DMS53 treated with DMSO at 0.1 percent for 48 hours (cell line): ENCODE measurements at regions not wholly inside any gene's neighbourhood (a gene's known extent, or its start where the extent isn't known, plus 50 kb on each side); places are given as distances from the start of the nearest gene placed in this dataset.
"Not testable (repeated sequence)": the region's sequence is repeated elsewhere in the genome, so short reads cannot be mapped to it uniquely, and the experiment has no call there.

Experiments used
- DNase-seq: peaks from one replicate; lab custom pipeline; 2025; ENCODE audit not compliant: unreplicated experiment; lab: John Stamatoyannopoulos, UW

DNA sequence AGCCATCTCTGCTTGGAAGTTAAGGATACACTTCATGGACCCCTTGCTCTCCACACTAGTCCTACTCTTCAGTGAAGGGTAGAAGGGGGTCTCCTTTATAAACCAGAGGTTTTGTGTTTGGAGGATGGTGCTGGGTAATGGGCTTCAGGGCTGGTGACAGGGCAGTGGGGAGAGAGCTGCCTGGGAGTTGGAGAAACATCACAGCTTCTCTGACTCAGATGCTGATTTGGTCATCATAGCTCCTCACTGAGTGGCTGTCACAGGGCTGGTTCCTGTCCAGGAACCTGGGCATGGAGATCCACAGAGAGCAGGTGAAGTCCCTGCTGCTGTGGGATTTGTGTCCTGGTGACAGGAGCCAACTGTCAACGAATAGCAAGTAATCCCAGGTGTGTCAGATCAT is 333.9 kb upstream of the ATP10A start:
- DNase-seq: no peak

DNA sequence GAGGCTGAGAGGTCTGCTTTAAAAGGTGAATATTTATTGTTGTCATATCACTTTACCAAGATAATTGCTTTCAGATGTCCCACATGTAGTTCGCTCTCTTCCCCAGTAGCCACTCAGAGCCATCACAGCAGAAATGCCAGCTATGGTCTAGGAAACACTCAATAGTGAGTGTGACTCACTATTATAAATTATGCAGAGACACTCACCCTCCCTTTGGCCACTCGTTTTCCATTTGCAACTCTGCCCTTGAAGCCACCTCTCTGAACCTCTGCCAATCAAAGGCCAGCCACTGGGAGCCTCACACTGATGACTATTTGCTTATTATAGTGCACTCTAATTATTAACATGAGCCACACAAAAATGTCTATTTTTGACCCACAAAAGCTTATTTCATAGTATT is 328.1 kb upstream of the ATP10A start:
- no peak for DNase-seq

DNA sequence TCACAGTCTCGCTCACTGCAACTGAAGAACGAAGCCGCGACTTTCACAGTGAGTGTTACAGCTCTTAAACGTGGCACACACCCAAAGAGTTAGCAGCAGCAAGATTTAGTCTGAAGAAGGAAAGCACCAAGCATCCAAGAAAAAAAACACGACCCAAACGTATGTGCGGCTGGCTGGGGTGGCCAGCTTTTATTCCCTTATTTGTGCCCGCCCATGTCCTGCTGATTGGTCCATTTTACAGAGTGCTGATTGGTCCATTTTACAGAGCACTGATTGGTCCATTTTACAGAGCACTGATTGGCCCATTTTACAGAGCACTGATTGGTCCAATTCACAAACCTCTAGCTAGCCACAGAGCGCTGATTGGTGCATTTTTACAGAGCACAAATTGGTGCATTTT is 323.0 kb upstream of the ATP10A start:
- DNase-seq: not testable (repeated sequence)

DNA sequence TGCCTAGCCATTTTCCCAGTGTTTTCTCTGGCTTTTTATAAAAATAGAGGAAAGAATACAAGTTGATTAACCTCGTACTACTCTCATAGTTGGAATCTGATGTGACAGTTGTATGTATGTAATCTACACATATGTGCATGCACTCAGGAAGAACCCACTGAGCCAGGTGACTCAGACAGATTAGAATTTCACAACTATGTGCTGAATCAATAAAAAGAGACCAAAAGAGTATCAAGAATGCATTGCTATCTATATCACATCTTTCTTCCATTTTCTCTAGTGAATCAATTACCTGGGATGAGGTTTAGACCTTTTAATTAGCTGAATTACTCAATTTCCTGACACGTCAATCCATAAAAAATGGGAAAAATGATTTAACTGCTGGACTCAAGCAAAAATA is 319.3 kb upstream of the ATP10A start:
- no peak for DNase-seq

DNA sequence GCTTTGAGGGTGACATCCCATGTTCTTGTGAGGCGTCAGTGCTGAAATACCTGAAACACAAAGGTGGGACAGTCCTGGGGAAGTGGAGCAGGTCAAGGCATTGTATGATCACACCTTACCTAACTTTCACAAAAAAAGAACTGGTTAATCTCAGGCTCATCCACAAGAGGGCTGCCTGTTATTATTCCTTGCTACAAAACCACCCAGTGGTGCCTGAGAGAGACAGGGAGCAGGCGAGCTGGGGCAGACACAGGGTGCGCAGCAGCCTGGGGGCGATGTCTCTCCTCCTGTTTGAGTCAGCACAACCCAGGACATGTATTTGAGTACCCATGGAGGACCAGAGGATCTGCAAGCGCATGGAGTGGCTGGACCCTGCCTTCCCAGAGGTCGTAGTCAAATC is 316.8 kb upstream of the ATP10A start:
- no peak for DNase-seq

DNA sequence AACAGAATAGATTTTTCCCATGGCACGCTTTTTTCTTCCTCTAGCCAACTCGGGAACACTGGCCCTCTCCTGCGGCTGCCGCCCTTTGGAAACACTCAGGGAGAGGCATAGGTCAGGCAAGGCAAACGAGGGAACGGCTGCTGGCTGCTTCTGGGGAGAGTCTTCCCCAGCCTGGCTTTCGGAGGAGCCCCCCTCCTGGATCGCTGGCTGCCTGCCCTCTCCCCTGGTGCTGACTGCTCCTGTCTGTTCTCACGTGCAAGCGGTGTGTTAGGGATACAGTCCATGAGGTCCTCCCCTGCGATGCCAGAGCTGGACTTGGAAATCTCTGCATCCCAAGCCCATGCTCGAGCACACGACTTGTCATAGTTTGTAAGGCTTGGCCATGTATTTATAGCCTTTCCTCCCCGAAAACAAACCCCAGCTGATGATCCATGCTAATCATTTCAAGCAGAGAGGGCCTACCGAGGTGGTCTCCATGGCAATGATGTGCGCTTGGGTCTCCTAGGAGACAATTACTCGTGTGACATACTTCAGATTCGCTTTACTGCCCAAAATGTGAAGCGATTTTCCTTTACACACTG is 315.6 kb upstream of the ATP10A start:
- DNase-seq: no peak

DNA sequence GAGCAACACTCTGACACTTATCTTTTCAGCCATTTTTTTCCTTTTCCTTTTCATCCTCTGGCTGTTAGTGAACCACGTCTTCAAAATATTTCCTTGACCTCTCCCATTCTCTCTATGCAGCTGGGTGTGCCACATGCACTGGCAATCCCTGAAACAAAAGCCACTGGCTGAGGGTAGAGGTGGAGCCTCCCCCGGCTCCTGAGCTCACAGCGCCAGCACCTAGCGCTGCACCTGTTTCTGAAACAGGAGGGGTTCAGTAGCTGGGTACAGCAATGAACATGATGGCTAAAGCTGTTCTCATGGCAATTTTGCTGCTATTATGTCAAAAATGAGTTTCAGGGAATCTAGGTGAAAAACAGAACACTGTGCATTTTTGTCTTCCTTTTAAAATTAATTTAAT is 314.7 kb upstream of the ATP10A start:
- DNase-seq: no peak

DNA sequence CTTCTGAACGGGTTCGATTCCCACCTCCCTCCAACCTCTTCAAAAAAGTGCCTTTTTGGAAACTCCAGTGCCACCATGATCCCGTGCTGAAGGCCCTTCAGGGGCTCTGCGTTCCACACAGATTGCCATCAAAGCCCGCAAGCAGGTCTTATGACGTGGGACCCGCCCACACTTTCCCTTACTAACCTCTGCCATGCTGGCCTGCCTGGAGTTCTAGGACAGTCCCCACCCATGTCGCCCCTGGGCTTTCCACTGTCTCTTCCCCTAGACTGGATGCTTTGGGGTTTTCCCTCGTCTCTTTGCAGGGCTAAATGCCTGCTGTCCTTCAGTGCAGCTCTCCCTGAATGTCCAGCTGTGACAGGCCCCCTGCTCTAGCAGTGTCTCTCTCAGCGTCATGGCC is 313.7 kb upstream of the ATP10A start:
- no peak for DNase-seq

DNA sequence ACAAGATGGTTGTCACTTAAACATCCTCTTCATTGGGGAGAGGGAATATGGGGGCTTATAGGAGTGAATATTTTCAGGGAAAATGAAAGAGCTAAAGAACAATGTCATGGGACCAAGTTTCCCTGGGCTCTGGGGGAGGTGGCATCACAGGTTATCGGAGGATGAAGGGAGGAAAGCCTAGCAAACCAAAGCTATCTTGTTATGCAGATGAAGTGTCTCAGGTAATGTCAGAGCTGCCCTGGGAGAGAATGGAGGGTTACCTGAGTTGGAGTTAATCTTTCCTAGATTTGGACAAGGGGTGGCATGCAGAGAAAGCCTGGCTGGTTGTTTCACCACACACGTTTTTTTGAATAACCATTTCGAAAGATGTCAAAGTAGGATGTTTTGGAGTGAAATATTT is 308.1 kb upstream of the ATP10A start:
- no peak for DNase-seq

DNA sequence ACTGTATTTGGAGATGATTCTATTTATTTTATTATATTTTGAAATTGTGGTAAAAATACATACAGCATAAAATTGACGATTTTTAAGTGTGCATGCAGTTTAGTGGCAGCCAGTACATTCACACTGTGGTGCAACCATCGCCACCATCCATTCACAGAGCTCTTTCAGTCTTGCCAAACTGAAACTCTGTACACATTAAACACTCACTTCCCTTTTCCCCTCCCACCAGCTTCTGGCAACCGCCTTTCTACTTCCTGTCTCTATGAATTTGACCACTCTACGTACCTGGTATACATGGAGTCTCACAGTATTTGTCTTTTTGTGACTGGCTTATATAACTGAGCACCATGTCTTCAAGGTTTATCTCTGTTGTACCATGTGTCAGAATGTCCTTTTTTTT is 303.3 kb upstream of the ATP10A start:
- DNase-seq: no peak

DNA sequence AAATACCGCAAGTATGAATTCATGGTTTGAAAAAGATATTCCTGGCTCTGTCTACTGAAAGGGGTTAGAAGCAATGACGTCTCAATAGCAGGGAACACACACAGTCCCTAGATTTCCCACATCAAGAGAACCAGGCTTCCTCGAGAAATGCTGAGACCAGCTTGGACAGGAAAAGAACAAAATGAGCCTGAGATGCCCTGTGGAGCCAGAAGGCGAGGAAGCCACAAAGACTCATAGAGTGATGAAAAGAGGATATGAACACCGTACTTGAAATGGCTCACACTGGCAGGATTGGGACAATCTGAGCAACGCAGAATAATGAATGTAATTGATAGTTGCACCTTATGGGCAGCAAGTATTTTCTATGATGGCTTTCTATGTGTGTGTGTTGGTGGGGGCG is 302.4 kb upstream of the ATP10A start:
- no peak for DNase-seq

DNA sequence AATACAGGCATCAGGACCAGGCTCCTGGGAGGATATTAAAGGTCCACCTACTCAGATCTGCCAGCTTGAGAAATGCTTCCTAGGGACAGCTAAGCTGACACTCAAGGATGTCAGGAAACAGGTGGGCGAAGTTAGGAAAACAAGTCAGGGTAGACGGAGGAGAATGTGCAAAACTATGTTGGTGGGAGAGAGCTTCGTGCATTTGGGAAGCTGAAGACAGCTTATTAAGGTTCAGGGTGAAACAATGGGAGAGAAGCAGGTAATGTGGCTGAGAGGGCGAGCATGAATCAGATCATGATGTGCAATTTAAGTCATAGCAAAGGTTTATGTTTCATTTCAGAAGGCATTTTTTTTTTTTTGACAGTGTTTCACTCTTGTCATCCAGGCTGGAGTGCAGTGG is 297.2 kb upstream of the ATP10A start:
- DNase-seq: no peak

DNA sequence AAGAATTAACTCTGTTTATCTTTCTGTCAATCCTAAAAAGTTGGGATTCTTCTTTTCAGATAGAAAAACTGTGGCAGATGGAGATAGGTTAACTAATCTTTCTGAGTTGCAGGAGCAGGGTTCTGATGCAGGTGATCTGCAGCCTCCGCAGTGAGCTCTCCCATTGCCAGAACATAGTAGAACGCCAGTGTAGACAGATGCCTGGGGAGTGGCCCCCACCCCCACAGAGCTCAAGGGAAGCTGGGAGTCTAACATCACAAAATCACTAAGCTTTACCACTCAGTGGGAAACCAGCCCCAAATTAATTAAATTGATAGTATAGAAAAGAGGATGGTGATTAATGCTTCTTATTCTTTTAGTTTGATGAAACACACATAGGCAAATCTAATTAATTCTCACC is 295.0 kb upstream of the ATP10A start:
- no peak for DNase-seq

DNA sequence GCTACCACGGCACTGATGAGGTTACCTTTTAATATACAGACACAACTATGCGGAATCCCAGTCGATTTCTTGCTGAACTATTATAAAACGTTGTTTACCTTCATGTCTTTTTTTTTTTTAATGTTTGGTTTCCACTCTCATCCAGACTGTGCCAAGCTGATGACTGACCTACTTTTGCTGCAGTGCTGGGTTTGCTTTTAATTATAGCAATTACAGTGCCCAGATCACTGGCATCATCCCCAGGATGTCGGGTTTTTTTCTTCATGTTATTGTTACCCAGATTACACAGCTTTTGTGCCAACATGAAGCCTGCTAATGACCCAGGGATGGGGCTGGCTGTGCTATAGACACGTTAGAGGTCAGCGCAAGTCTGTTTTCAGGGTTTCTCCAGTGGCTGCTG is 294.0 kb upstream of the ATP10A start:
- no peak for DNase-seq

DNA sequence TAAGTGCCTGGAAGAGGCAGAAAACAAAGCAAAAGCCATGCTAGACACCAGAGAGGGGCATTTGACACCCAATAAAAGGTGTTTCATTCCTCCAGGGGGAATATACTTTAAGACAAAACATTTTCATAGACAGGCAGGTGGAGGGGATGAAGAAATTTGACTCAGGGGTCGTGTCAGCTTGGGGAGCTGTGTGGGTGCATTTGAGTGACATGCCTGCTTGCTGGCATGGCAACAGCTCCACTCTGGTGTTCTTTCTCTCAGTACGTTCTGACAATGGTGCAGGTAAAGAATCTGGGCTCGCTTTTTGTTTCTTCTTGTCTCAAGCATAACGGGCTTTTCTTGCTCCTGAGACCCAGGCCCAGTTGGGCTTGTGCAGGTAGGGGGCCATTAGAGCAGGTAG is 292.9 kb upstream of the ATP10A start:
- no peak for DNase-seq

DNA sequence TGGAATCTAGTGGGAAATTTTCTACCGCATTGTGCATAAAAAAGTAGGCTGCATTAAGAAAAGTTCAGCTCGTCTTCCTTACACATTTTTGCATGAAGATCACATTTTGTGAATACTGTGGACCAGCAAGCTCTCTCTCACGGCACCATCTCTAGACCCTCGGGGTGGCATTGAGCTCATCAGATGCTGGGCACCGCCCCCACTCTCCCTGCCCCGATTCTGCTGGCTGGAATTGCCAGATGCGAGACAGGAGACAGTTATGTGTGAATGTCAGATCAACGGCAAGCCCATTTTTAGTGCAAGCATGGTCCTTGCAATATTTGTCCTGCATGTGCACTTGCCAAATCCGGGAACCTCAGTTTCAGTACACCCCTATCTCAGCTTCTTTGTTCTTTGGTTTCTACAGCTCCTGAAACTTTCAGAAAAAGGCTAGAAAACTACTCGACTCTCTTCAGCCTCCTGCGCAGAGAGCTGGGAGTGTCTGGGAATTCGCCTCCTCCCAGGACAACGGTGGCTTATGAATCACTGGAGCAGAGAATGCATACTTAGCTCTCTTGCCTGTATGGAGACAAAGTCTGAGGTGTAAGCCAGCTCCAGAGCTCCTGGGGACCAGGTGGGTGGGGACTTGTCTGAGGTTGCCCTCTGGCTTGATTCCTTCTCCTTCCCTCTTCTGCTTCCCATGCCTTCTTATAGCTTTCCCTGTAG is 285.2 kb upstream of the ATP10A start:
- no peak for DNase-seq

DNA sequence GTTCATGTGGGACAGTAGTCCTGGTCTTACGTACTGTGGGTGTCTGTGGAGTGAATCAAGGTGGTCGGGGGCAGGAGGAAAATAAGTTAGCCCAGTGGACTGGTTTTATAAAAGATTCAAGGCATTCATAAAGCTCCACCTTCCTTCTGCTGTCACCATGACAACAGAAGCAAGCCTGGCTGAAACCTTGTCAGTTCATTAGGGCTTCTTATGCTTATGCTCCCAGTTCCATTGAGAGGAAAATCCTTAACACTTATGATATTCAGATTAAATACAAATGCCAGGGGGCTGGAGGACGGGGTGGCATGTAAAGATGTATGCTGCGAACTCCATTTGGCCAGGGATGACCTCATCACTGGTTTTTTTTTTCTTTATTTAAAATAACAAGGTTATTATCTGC is 283.1 kb upstream of the ATP10A start:
- no peak for DNase-seq

DNA sequence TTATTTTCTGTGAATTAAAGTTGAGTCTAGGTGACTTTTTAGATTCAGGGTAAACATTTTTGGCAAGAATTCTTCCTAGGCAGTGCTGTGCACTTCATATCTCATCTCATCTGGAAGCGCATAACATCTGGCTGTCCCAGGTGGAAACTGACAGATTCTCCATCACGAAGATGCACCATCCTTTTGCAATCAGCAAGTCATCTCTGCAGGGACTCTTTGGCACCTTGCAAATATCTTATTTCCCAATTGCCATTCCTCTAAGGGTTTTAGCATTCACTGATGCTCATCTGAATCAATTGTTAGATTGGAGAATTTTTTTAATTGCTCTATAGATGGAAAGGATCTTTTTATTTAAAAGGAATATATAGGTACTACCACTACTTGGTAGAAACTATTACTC is 282.7 kb upstream of the ATP10A start:
- no peak for DNase-seq

DNA sequence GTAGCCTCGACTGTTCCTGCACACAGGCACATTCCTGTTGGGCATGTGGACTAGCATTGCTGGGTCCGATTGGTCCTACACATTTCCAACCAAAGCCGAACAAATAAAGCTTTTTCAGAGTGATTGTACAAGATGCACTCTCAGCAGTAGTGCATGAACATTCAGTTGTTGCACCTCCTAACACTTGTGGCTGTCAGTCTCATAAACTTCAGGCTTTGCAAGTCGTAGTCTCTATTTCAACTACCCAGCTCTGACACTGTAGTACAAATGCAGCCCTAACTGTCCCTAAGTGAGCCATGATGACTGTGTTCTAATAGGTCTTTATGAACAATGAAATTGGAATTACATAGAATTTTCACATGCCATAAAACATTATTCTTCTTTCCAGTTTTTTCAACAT is 281.7 kb upstream of the ATP10A start:
- DNase-seq: no peak

DNA sequence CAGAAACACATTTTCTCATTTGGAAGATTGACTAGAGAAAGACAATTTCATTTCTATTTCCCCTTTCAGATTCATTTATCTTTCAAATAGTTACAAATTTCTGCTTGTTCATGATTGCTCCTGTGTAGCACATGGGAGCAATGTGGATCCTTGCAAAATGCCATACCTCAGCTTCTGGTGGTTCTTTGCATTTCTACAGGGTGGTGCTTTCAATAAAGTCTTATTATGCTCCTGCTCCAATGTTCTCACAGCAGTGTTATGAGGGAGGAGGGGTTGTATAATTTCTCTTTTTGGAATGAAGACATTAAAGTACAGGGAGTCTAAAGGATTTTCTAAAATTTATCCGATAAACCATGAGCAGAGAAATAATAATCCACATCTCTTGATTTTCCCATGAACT is 280.1 kb upstream of the ATP10A start:
- DNase-seq: no peak

DNA sequence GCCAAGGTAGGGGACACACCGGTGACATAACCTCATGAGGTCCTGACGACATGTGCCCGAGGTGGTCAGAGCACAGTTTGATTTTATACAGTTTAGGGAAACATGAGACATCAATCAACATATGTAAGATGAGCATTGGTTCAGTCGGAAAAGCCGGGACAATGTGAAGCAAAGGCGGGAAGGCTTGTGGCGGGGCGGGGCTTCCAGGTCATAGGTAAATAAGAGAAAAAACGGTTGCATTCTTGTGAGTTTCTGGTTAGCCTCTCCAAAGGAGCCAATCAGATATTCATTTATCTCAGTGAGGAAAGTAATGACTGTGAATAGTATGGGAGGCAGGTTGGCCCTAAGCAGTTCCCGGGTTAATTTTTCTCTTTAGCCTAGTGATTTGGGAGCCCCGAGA is 271.7 kb upstream of the ATP10A start:
- no peak for DNase-seq

DNA sequence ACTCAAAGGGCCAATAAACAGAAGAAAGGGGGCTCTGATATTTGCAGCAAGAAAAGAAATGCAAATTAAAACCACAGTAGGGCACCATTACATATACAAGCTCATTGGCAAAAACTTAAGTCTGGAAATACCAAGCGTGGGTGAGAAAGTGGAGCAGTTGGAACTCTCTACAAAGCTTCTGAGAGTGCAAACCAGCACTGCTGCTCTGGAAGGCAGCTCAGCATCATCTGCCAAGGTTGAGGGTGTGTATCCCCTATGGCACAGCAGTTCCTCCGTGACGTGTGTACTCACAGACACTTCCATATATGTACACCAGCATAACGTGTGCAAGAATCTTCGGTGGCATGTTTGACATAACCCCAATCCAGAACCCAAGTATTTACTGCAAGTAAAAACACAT is 271.0 kb upstream of the ATP10A start:
- no peak for DNase-seq

DNA sequence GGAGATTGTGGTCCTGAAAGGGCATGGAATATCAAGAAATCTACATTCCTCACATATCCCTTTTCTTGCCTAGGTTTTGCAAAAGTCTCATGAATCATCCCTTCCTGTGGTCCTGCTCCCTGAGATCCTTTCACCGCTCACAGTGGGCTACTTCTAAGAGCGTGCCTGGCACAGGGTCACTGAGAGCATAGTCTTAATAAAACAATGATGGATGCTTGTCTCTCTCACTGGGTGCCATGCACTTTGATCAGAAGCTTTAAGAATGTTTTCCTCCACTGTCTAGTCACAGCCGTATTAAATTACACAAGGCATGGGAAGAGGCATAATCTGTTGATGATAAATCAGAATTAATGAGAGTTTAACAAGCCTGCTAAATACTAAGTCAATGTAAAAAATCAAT is 269.7 kb upstream of the ATP10A start:
- DNase-seq: no peak
